GM12891 (cell line): ENCODE measurements at regions not wholly inside any gene's neighbourhood (a gene's known extent, or its start where the extent isn't known, plus 50 kb on each side); places are given as distances from the start of the nearest gene placed in this dataset.

ENCODE experiments used
- DNase-seq: peaks from one replicate; pipeline ENCODE4 v3.0.0; 2011; ENCODE audit warnings: low spot score; ENCODE audit not compliant: insufficient read length
- FAIRE-seq: peaks from 2 replicates; lab custom pipeline; 2011; peaks lifted over from hg19 to GRCh38; lab: Jason Lieb, UNC
- PAX5 ChIP-seq: IDR thresholded peaks from 2 replicates; pipeline ENCODE4 v1.6.1; 2011; ENCODE audit warnings: low read length, moderate library complexity, mild to moderate bottlenecking; ENCODE audit not compliant: insufficient read depth, severe bottlenecking
- POLR2A ChIP-seq: IDR thresholded peaks from 2 replicates; pipeline ENCODE4 v1.6.1; 2011; ENCODE audit warnings: low read depth, low read length, control low read depth
- POLR2AphosphoS5 ChIP-seq: IDR thresholded peaks from 2 replicates; pipeline ENCODE4 v1.6.1; 2011; ENCODE audit warnings: low read depth, low read length, control low read depth
- POU2F2 ChIP-seq: IDR thresholded peaks from 2 replicates; pipeline ENCODE4 v1.6.1; 2011; ENCODE audit warnings: low read depth, mild to moderate bottlenecking, control low read depth, low read length, moderate library complexity
- SPI1 ChIP-seq: IDR thresholded peaks from 2 replicates; pipeline ENCODE4 v1.6.1; 2011; ENCODE audit warnings: low read depth, low read length, control low read depth
- TAF1 ChIP-seq: IDR thresholded peaks from 2 replicates; pipeline ENCODE4 v1.6.1; 2011; ENCODE audit warnings: low read depth, low read length, control low read depth

DNA sequence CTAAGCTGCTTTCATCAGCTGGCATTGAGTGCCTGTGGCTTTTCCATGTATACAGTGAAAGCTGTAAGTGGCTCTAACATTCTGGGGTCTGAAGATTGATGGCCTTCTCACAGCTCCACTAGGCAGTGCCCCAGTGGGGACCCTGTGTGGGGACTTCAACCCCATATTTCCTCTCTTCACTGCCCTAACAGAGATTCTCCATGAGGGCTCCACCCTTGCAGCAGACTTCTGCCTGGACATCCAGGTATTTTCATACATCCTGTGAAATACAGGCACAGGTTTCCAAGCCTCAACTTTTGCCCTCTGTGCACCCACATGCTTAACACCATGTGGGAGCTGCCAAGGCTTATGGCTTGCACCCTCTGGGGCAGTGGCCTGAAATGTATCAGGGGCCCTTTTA lies 188.2 kb upstream of the SYT4 start:
- DNase-seq (no peak), FAIRE-seq (no peak)
- TF ChIP-seq POU2F2 (no peak), TAF1 (no peak), PAX5 (no peak), SPI1 (no peak), POLR2AphosphoS5 (no peak)

DNA sequence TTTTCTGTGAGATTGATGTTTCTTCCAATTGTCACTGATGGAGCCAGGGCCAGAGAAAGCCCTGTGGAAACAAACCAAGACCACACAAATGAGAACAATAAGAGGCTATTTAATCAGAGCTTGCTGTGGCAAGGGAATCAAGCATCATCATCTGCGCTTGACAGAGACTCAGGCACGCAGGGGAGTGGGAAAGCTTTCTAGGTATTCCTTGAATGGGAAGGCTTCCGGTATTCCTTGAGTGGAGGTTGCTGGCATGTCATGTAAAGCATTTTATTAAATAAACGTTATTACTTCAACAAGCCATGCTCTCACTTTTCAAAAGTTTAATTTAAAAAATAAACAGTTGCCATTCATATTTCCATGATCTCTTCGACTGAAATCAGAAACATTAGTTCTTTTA lies 194.6 kb upstream of the SYT4 start:
- DNase-seq = no peak
- no peak for FAIRE-seq
- TF ChIP-seq POLR2A (no peak), SPI1 (no peak), POLR2AphosphoS5 (no peak), POU2F2 (no peak), PAX5 (no peak), TAF1 (no peak)

DNA sequence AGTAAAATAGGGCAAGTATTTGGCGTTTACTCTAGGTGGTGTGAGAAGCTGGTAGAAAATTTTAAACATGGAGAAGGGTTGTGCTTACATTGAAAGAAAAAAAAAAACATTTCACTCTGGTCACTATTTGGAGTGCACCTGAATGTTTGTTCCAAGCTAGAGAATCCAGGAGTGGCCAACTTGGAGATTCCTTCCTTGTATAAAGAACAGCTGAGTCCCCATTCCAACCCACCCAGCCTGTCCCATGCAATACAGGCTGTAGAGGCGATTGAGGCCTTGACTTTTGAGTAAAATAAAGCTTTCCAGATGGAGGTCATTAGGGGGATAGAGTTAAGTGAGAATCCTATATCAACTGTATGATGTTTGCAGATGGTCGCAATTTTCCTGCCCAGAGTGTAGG lies 203.8 kb upstream of the SYT4 start:
- FAIRE-seq (no peak), DNase-seq (no peak)
- TF ChIP-seq POLR2A = no peak
- no peak for TF ChIP-seq TAF1
- TF ChIP-seq POLR2AphosphoS5 = no peak
- TF ChIP-seq SPI1 = no peak

DNA sequence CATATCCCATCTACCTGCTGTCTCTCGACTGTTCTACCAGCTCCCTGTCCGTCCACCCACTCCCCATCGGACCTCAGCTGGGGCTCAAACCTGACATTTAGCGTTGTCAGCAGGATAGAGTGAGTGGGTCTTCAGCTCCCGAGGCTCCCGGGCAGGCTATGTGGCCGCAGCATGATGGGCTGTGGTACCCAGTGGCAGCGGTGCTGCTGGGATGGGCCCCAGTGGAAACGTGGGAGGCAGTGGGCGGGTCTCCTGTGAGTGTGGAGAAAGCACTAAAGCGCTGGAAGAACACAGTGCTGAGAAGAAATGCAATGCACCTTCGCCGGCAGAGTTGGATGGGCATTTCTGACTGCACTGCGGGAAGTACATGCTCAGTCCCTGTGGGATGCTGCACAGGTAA lies 204.8 kb upstream of the SYT4 start:
- DNase-seq (no peak), FAIRE-seq (no peak)
- TF ChIP-seq PAX5 = no peak
- TF ChIP-seq POU2F2 = no peak
- TF ChIP-seq SPI1 = no peak
- no peak for TF ChIP-seq TAF1
- TF ChIP-seq POLR2AphosphoS5 = no peak
- no peak for TF ChIP-seq POLR2A

DNA sequence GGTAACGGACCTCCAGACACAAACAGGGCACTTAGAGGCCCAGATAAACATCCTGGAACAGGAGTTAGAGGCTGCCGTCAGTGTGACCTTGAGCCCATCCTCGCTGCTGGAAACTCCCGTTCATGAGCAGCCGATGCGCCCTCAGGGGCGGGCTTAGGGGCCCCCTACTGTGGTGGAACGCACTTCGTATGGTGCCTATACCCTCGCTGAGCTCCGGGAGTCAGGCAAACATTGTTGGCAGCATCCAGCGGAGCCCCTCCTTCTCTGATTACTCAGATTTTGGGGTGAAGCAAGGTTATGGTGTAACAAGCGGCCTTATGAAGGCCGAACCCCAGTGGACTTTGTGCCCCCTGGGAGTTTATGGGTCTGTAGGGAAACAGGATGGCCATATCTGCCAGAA lies 205.3 kb upstream of the SYT4 start:
- no peak for DNase-seq
- TF ChIP-seq TAF1 (no peak), PAX5 (no peak), POU2F2 (no peak), SPI1 (no peak), POLR2A (no peak), POLR2AphosphoS5 (no peak)
- no peak for FAIRE-seq

DNA sequence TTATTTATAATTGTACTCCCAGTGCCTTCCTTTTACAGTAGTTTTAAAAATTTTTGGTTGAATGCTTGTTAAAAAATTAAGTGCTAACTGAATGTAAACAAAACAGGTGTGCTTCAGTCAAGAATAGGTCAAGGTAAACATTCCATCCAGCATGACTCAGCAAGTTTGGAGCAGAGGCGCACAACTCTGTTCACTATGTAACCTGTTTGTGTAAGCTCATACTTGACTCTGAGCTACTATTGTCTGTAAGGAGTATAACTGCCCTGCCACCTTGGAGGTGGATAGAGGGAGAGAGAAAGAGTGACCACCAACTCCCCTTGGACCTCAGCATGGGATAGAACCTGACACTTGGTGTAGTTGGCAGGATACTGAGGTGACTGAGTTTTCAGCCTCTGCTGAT lies 207.4 kb upstream of the SYT4 start:
- TF ChIP-seq POLR2AphosphoS5 (no peak), POU2F2 (no peak)
- FAIRE-seq (no peak), DNase-seq (no peak)

DNA sequence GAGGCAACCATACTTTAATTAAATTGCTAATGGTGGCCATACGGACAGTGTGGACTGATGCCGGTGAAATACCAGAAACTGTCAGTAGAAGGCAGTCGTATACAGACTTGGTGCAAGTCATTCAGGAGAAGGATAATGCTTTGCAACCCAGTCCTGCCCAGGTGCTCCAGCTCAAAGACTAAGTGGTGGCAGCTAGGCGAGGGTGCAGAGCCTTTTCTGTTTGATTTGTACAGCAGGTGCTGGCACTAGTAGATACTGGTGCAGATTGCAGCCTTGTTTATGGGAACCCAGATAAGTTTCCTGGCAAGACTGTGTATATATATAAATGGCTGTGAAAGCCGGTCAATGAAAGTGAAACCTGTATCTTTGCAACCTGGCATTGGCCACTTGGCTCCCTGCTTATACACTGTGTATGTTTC lies 208.3 kb upstream of the SYT4 start:
- FAIRE-seq (no peak), DNase-seq (no peak)
- TF ChIP-seq POLR2AphosphoS5 = no peak
- no peak for TF ChIP-seq PAX5
- no peak for TF ChIP-seq POLR2A
- no peak for TF ChIP-seq SPI1
- no peak for TF ChIP-seq TAF1

DNA sequence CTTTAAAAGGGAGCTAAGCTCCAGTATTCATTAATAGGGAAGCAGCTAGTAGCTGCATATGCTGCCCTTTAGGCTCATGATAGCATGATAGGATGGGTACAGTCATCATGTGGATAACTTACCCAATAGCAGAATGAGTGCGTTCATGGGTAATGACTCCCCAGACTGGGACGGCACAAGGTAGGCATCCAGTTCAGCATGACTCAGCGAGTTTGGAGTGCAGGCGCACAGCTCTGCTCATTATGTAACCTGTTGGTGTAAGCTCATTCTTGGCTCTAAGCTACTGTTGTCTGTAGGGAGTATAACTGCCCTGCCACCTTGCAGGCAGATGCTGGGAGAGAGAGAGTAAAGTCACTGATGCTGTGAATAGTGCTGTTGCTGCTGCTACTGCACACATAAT lies 209.2 kb upstream of the SYT4 start:
- no peak for FAIRE-seq
- TF ChIP-seq SPI1 = no peak
- no peak for TF ChIP-seq POLR2A
- no peak for TF ChIP-seq POLR2AphosphoS5
- TF ChIP-seq PAX5 = no peak
- no peak for TF ChIP-seq POU2F2
- TF ChIP-seq TAF1 = no peak
- no peak for DNase-seq

DNA sequence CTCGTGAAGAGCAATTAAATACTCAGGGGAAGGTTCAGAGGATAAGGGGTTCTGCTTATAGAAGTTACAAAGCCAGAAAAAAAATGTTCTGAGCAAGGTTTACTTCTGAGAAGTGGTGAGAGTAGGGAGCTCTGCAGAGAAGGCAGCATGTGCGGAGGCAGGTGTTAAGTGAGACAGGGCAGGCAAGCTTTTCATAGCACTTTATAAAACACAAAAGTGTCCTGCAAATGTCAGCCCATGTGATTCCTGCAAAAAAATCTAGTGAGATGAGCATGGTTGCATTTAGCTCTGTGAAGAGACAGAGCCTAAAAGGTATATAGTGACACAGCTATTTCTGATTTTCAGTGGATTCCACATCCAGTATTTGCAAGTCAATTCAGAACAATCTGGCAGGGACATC lies 223.8 kb upstream of the SYT4 start:
- FAIRE-seq (no peak), DNase-seq (no peak)
- no peak for TF ChIP-seq PAX5
- TF ChIP-seq TAF1 = no peak
- no peak for TF ChIP-seq SPI1
- no peak for TF ChIP-seq POLR2AphosphoS5
- TF ChIP-seq POU2F2 = no peak
- no peak for TF ChIP-seq POLR2A

DNA sequence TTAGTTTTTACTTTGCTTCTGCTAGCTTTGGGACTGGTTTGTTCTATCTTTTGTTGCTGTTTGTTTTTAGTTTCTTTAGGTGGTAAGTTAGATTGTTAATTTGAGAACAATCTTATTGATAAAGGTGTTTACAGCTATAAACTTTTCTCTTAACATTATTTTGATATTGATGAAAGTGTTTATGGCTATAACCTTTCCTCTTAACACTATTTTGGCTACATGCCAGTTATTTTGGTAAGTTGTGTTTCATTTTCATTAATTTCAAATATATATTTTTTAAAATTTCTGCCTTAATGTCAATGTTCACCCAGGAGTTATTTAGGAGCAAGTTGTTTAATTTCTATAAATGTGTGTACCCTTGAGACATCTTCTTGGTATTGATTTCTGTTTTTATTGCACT lies 229.6 kb upstream of the SYT4 start:
- TF ChIP-seq SPI1 (no peak), PAX5 (no peak), POLR2A (no peak), POU2F2 (no peak), TAF1 (no peak), POLR2AphosphoS5 (no peak)
- DNase-seq (no peak), FAIRE-seq (no peak)

DNA sequence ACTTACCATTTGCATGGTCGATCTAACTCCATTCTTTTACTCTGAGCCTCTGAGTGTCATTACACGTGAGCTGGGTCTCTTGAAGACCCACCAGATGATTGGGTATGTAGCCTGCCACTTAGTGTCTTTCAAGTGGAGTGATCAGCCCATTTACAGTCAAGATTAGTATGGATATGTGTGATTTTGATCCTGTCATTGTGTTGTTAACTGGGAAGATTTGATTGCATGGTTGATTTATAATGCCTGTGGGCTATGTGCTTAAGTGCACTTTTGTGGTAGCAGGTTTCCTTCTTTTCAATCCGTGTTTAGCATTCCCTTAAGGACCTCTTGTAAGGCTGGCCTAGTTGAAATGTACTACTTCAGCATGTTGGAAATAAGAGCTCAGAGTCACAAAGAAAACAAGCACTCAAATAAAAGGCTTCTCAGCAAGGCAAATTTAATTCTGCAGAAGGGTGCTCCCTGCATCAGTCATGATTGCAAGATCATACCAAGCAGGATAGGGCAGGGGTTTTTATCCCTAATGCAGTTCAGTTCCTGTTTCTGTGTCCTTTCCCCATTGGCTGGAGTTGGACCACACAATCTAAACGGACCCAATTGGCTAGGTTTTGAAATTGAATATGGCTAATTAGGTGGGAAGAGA lies 230.7 kb upstream of the SYT4 start:
- no peak for FAIRE-seq
- TF ChIP-seq TAF1 (no peak), SPI1 (no peak), POLR2A (no peak), POLR2AphosphoS5 (no peak), POU2F2 (no peak), PAX5 (no peak)

More for the DNA sequence above, 230.7 kb upstream of the SYT4 start:
- DNase-seq = no peak
